ENCODE measurements at regions not wholly inside any gene's neighbourhood (a gene's known extent, or its start where the extent isn't known, plus 50 kb on each side); places are given as distances from the start of the nearest gene placed in this dataset.

GRCh38 chr7:131931370-131931769, 374.9 kb upstream of the PODXL start:
- Histone ChIP-seq H3K27me3 (ENCODE audit: insufficient read depth, low read depth) (no peaks in the 10 kb centered on the region), H3K4me2 (no peak overlapping the region), H3K4me1 (ENCODE audit: low read depth, poor library complexity, severe bottlenecking) (no peaks in the 10 kb centered on the region), H4K20me1 (ENCODE audit: insufficient read depth) (no peaks in the 10 kb centered on the region), H3K4me3 (IDR thresholded peaks at IDR 0.05; ENCODE audit: insufficient read depth, low read depth, low read length) (no peak overlapping the region), H3K9ac (no peak overlapping the region), H3K79me2 (ENCODE audit: insufficient read depth, low read depth) (no peaks in the 10 kb centered on the region), H3K36me3 (ENCODE audit: insufficient read depth) (no peaks in the 10 kb centered on the region), H3K27ac (no peak overlapping the region), H2AFZ (ENCODE audit: low read depth) (no peak overlapping the region)
- TF ChIP-seq CTCF (conservative IDR thresholded peaks at IDR 0.05; ENCODE audit: low read depth, low read length), result no peak

DNA sequence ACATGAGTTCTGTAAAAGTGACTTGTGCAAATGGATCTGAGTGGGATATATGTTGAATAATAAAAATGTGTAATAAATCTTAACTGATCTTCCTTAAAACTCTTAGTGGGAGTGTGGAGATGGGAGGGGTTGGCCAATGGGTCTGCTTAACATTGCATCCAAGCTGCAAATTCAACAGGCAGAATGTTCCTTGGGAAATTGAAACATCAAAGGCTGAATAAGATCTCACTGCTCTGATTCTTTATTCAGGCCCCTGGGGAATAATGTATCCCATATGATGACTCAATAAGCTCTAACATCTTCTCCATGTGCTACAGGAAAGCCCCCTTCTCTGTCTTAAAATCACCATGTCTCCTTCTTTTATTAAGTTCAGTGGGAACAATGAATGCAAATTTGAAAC, 373.2 kb upstream of the PODXL start:
- no peaks in the 10 kb centered on the region for H3K27me3 ChIP-seq (ENCODE audit: insufficient read depth, low read depth)
- no peak overlapping the region for H3K4me3 ChIP-seq (IDR thresholded peaks at IDR 0.05; ENCODE audit: insufficient read depth, low read depth, low read length)
- H2AFZ ChIP-seq (ENCODE audit: low read depth), result no peak overlapping the region
- H3K4me1 ChIP-seq (ENCODE audit: low read depth, poor library complexity, severe bottlenecking), result no peaks in the 10 kb centered on the region
- H3K9ac ChIP-seq, result no peak overlapping the region
- no peaks in the 10 kb centered on the region for H3K79me2 ChIP-seq (ENCODE audit: insufficient read depth, low read depth)
- H3K27ac ChIP-seq, result no peak overlapping the region
- H4K20me1 ChIP-seq (ENCODE audit: insufficient read depth), result no peaks in the 10 kb centered on the region
- no peak for TF ChIP-seq CTCF (conservative IDR thresholded peaks at IDR 0.05; ENCODE audit: low read depth, low read length)
- no peak overlapping the region for H3K4me2 ChIP-seq
- no peaks in the 10 kb centered on the region for H3K36me3 ChIP-seq (ENCODE audit: insufficient read depth)

GRCh38 chr7:131927770-131928423, 371.5 kb upstream of the PODXL start:
- TF ChIP-seq CTCF (conservative IDR thresholded peaks at IDR 0.05; ENCODE audit: low read depth, low read length), result no peak
- no peak overlapping the region for H3K4me3 ChIP-seq (IDR thresholded peaks at IDR 0.05; ENCODE audit: insufficient read depth, low read depth, low read length)
- no peaks in the 10 kb centered on the region for H3K4me1 ChIP-seq (ENCODE audit: low read depth, poor library complexity, severe bottlenecking)
- no peak overlapping the region for H2AFZ ChIP-seq (ENCODE audit: low read depth)
- no peak overlapping the region for H3K9ac ChIP-seq
- H4K20me1 ChIP-seq (ENCODE audit: insufficient read depth), result no peaks in the 10 kb centered on the region
- H3K36me3 ChIP-seq (ENCODE audit: insufficient read depth), result no peaks in the 10 kb centered on the region
- H3K27me3 ChIP-seq (ENCODE audit: insufficient read depth, low read depth), result no peaks in the 10 kb centered on the region
- no peak overlapping the region for H3K4me2 ChIP-seq
- H3K79me2 ChIP-seq (ENCODE audit: insufficient read depth, low read depth), result no peaks in the 10 kb centered on the region
- no peak overlapping the region for H3K27ac ChIP-seq

DNA sequence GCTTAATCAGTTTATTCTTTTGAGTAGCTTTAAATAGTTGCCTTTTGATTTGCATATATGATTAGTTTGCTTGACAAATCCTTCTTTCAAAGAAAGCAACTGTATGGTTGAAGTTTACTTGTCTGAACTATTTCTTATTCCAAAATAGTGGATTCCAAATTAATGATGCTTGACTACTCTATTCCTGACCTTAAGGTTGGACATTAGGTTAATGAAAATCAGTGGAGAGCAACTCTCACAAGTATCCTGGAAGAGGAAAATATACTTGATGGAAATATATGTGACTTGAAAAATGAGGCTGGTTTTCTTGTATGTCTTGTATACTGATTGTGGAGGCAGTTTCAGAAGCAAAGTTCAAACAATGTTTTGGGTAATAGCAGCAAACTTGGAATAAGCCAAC, 369.2 kb upstream of the PODXL start:
- no peak overlapping the region for H2AFZ ChIP-seq (ENCODE audit: low read depth)
- no peaks in the 10 kb centered on the region for H3K79me2 ChIP-seq (ENCODE audit: insufficient read depth, low read depth)
- no peaks in the 10 kb centered on the region for H3K4me1 ChIP-seq (ENCODE audit: low read depth, poor library complexity, severe bottlenecking)
- H3K36me3 ChIP-seq (ENCODE audit: insufficient read depth), result no peaks in the 10 kb centered on the region
- no peaks in the 10 kb centered on the region for H4K20me1 ChIP-seq (ENCODE audit: insufficient read depth)
- no peak for TF ChIP-seq CTCF (conservative IDR thresholded peaks at IDR 0.05; ENCODE audit: low read depth, low read length)
- H3K9ac ChIP-seq, result no peak overlapping the region
- no peak overlapping the region for H3K27ac ChIP-seq
- no peak overlapping the region for H3K4me2 ChIP-seq
- no peaks in the 10 kb centered on the region for H3K27me3 ChIP-seq (ENCODE audit: insufficient read depth, low read depth)
- H3K4me3 ChIP-seq (IDR thresholded peaks at IDR 0.05; ENCODE audit: insufficient read depth, low read depth, low read length), result no peak overlapping the region
